ENCODE measurements at regions not wholly inside any gene's neighbourhood (a gene's known extent, or its start where the extent isn't known, plus 50 kb on each side); places are given as distances from the start of the nearest gene placed in this dataset.
A peak's percentile ranks its signal among the peaks of the same experiment; 100 is the strongest.
"Not testable (repeated sequence)": the region's sequence is repeated elsewhere in the genome, so short reads cannot be mapped to it uniquely, and the experiment has no call there.

GRCh38 chr3:127046690-127047089 lies 63.8 kb downstream of the PLXNA1 start:
- DNase-seq (ENCODE audit: low read depth, low spot score), result not testable (repeated sequence)

DNA sequence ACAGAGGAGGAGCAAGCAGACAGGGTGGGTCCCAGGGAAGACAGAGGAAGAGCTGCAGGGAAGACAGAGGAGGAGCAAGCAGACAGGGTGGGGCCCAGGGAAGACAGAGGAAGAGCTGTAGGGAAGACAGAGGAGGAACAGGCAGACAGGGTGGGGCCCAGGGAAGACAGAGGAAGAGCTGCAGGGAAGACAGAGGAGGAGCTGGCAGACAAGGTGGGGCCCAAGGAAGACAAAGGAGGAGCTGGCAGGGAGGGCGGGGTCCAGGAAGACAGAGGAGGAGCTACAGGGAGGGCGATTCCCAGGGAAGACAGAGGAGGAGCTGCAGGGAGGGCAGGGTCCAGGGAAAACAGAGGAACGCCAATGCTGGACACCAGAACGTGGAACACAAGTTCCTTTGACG lies 66.5 kb downstream of the PLXNA1 start:
- peak; percentile 87 for DNase-seq (ENCODE audit: low read depth, low spot score)

DNA sequence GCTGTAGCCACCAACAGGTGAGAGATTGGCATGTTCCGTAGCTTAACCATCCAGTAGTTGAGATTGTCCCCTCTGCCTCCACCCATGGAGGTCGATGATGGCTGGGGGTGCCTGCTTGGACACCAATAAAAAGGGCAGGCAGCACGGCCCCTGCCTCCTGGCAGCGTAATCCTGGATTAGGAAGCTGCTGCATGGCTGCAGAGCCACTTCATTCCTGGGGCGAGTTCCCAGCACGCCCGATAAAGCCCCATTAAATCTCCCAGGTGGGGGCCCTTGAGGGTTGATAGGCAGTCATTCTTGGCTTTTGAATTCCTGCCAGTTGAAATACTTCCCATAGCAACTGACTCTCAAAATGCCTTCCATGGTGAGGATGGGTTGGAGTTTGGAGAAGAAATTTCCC lies 67.8 kb downstream of the PLXNA1 start:
- DNase-seq (ENCODE audit: low read depth, low spot score), result no peak

- DNase-seq (ENCODE audit: low read depth, low spot score), result no peak
Observed at GRCh38 chr3:127052121-127052561, 69.2 kb downstream of the PLXNA1 start.

DNA sequence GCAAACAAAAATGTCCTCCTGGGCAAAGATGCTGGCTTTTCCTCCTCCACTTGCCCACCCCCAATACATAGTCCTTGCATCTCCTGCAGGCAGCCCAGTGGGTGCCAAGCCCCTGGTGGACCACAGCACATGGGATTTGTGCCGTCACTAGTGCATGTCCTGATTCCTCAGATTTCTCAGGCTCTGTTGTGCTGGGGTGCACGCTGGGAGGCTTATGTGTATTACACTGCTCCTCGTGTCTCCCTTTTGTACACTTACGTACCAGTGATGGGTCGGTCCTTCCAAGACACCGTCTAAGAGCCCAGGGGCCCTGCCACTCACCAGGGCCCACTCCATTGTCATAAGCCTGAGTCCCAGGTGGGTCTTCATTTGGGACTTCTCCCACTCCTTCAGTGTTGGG lies 70.1 kb downstream of the PLXNA1 start:
- DNase-seq (ENCODE audit: low read depth, low spot score), result no peak

- DNase-seq (ENCODE audit: low read depth, low spot score), result no peak
Observed at GRCh38 chr3:127053450-127053849, 70.5 kb downstream of the PLXNA1 start.

- DNase-seq (ENCODE audit: low read depth, low spot score), result no peak
Observed at GRCh38 chr3:127053979-127054378, 71.1 kb downstream of the PLXNA1 start.

- DNase-seq (ENCODE audit: low read depth, low spot score), result no peak
Observed at GRCh38 chr3:127056281-127056680, 73.4 kb downstream of the PLXNA1 start.

DNA sequence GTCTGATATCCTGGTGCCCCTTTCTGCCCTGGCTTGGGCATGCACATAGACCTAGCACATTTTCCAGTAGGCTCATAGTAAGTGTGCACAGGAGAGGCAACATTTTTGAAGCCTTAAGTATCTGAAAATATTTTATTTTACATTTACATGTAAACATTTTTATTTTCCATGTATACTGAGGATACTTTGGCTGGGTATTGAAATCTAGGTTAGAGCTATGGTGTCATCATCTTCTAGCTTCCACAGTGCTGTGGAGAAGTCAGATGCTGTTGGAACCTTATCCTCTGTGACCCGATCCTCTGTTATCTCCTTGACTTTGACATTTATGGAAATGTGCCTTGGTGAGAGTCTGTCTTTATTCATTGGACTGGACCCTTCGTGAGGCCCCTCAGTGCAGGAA lies 74.1 kb downstream of the PLXNA1 start:
- no peak for DNase-seq (ENCODE audit: low read depth, low spot score)

DNA sequence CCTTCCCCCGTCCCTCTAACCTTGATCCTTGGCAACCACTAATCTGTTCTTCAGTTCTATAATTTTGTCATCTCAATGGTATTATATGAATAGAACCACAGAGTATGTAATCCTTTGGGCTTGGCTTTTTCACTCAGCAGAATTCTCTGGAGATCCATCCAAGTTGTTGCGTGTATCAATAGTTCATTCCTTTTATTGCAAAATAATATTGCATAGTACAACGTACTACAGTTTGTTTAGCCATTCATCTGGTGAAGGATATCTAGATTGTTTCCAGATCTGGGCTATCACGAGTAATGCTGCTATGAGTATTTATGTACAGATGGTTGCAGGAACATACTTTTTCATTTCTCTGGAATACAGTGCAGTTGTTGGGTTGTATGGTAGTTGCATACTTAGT lies 76.2 kb downstream of the PLXNA1 start:
- no peak for DNase-seq (ENCODE audit: low read depth, low spot score)

GRCh38 chr3:127061641-127062040 lies 78.7 kb downstream of the PLXNA1 start:
- peak; percentile 50 for DNase-seq (ENCODE audit: low read depth, low spot score)

DNA sequence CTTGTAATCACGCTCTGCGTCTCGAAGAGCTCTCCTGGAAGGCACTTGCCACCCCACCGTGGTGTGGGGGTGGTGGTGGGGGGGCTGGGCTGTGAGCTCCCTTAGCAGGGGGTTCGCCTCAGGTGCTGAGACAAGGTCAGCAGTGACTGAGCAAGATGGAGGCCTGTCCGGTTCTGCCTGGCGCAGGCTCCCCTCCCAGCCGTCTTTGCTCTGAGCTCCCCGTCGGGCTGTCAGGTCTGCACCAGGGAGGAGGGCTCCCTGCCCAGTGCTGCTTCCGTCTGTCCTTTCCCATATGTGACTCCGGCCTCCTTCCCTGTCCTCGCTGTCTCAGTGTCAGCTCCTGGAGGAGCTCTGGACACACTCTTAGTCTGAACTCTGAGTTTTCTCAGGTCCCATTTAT lies 80.0 kb downstream of the PLXNA1 start:
- no peak for DNase-seq (ENCODE audit: low read depth, low spot score)

DNA sequence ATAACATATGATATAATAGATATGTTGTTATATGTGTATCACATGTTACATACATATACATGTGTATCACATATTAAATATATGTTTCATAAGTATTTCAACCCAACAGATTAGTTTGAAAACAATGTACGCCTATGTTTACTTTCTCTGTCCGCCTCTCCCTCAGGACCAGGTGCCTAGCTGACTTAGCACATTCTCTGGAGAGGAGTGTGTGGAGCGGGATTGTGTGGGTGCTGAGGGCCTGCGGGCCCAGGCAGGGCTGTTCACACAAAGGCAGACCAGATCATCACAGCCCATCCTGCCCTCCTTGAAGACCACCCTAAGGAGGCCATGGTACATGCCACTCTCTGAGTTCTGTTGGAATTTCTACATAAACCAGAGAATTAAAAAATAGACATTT lies 81.0 kb downstream of the PLXNA1 start:
- DNase-seq (ENCODE audit: low read depth, low spot score), result no peak

- DNase-seq (ENCODE audit: low read depth, low spot score), result no peak
Observed at GRCh38 chr3:127064391-127065137, 81.6 kb downstream of the PLXNA1 start.

DNA sequence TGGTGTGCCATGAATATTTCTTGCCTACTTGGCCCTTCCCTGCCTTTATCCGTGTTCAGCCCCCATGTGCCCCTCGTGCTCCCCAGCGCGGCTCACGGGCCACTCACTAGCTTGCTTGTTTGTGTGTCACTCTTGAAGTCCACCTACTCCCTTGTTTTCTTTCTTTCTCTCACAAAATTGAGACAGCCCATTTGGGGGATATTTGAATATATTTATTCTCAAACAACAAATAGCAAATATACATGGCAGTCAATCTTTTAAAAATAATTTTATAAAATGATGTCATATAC lies 82.2 kb downstream of the PLXNA1 start:
- no peak for DNase-seq (ENCODE audit: low read depth, low spot score)

DNA sequence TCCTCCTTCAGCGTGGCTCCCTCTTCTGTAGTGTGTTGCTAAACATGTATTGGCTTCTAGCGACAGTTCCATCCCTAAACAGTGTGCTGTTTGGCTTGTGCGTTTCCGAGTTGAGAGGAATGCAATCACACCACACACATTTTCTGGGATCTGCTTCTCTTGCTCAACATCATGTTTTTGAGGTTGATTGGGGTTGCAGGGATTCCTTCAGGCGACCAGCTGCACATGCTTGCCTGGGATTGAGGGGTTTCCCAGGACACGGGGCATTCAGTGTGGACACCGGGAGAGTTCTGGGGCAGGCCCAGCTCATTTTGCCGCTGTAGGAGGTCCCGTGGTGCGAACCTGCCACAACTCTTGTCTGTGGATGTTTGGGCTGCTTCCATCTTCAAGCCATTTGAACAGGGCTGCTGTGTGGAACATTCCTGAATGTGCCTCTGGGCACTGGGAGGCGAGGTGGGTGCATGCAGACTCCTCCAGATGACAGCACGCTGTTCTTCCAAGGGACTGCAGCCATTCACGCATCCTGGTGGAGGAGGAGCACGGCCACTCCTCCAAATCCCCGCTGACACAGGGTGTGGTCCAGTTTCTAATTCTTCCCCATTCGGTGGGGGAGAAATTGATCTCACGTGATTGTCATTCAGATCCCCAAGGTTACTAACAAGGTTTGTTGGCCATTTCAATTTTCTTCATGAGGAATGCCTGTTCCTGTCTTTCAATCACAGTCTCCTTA lies 82.8 kb downstream of the PLXNA1 start:
- DNase-seq (ENCODE audit: low read depth, low spot score), result no peak

- DNase-seq (ENCODE audit: low read depth, low spot score), result no peak
Observed at GRCh38 chr3:127066635-127067034, 83.7 kb downstream of the PLXNA1 start.

DNA sequence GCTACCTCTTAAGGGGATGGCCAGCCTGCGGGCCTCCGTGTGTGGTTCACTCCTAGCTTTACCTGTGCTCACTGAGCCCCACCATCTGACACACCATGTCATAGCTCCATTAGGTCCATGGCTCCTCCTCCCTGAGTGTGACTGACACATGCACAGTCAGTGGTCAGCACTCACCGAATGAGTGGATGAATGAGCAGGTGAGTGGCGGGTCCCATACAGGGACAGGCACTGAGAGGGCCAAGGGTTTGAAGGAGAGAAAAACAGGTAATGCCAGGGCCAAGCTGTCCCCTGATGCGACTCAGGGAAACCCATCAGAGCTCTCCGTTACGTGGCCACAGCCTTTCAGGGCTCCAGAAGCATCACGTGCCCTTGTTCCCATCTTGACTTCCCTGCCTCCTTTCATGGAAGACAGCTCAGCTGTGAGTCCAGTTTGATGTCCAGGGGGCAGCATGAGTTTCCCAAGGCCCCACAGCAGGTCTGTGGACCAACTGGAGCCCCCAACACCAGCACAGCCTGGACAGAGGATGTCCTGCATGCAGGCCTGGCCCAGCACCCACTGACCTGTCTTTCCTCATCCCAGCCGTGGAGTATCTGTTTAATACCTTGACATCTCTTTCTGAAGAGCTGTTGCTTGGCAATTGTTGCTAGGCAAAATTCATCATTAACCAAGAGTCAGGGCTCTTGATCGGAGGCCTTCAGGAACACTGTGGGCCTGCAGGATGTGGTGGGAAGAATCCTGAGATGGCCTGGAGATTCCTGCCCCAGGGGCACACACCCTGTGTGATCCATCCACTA lies 84.4 kb downstream of the PLXNA1 start:
- no peak for DNase-seq (ENCODE audit: low read depth, low spot score)

GRCh38 chr3:127068111-127068810 lies 85.3 kb downstream of the PLXNA1 start:
- no peak for DNase-seq (ENCODE audit: low read depth, low spot score)

- no peak for DNase-seq (ENCODE audit: low read depth, low spot score)
Observed at GRCh38 chr3:127068871-127069270, 86.0 kb downstream of the PLXNA1 start.

DNA sequence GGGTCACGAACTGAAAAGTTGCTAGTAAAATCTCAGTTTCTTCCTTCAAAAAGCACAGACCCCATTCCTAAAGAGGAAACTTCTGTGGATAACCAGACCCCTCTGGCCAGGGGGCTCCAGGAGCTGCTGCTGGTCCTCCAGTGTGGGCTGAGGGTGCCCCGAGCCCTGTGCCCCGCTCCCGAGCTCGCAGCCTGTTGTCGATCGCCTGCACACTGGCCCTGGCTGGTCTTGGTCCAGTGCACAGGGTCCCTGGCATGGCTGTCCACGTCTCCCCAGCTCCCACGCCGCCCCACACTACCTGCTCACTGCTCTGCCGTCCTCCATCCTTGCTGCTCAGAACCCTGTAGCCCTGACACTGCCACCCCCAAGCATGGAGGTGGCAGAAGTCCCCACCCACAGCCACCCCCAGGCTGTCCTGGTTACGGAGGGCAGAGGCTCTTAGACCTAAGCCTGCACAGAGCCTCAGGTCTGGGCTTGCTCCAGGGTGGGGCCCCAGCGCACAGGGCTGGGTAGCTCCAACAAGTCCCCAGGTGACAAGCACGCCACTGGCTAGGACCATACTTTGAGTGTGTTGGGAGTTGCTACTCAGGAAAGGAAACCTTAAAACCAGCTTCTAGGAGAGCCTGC lies 87.0 kb downstream of the PLXNA1 start:
- DNase-seq (ENCODE audit: low read depth, low spot score), result no peak

GRCh38 chr3:127070776-127071175 lies 87.9 kb downstream of the PLXNA1 start:
- no peak for DNase-seq (ENCODE audit: low read depth, low spot score)

Measured in ELF-1 (cell line).